GM12878 (cell line): ENCODE measurements at regions not wholly inside any gene's neighbourhood (a gene's known extent, or its start where the extent isn't known, plus 50 kb on each side); places are given as distances from the start of the nearest gene placed in this dataset.

Experiments used
- ATAC-seq: fragments of 200-7000 bp; cut with Tn5 transposase; 3 replicates; pipeline ENCODE4 v1.9.1; 2020; ENCODE audit warnings: mild to moderate bottlenecking, moderate library complexity
- BruUV-seq: library from RNA; stranded (reverse); fragments of 400-500 nt; replicated peaks from 2 replicates; lab custom pipeline; 2021; lab: Mats Ljungman, UMichigan
- CTCF ChIA-PET: fragments of 300-600 bp; sonication (Branson Sonifier 250); formaldehyde crosslinking; extraction: SDS; loops from one replicate; lab custom pipeline; 2021; ENCODE audit warnings: inconsistent platforms; lab: Yijun Ruan, JAX
- POLR2A ChIA-PET: fragments of 350-600 bp; formaldehyde crosslinking; extraction: SDS; loops from one replicate; lab custom pipeline; 2021; ENCODE audit warnings: inconsistent platforms; lab: Charles Lee
- RAD21 ChIA-PET: fragments of 300-600 bp; sonication (Branson Sonifier 250); formaldehyde crosslinking; loops from one replicate; lab custom pipeline; 2023; ENCODE audit warnings: antibody characterized with exemption; ENCODE audit not compliant: unreplicated experiment; lab: Charles Lee
- SMC1A ChIA-PET: fragments of 300-600 bp; sonication (Branson Sonifier 250); formaldehyde crosslinking; loops from one replicate; lab custom pipeline; 2023; ENCODE audit not compliant: unreplicated experiment, uncharacterized antibody; lab: Charles Lee
- DNase-seq: peaks from one replicate; pipeline ENCODE4 v3.0.0-alpha.2; 2011; ENCODE audit warnings: low read depth, low spot score
- FAIRE-seq: peaks from 3 replicates; lab custom pipeline; 2011; peaks lifted over from hg19 to GRCh38; lab: Jason Lieb, UNC
- H2AFZ ChIP-seq: 2 replicates; pipeline ENCODE4 v1.6.0; 2011; ENCODE audit warnings: low read depth, low read length, control low read depth; ENCODE audit not compliant: control insufficient read depth
- H3K27ac ChIP-seq: 2 replicates; pipeline ENCODE4 v1.5.1; 2011; ENCODE audit warnings: control low read depth; ENCODE audit not compliant: control insufficient read depth, insufficient read depth
- H3K27me3 ChIP-seq, 2 experiments: replicated peaks in 1 of 2; 2 replicates each; pipeline versions ENCODE4 v1.6.0 to v1.6.1; 2011; ENCODE audit warnings: low read length in 1 of 2; ENCODE audit not compliant: control insufficient read depth in 2 of 2, insufficient read depth in 2 of 2
- H3K36me3 ChIP-seq, 2 experiments: 2 replicates each; pipeline ENCODE4 v1.5.1; 2011; ENCODE audit warnings: low read length in 1 of 2; ENCODE audit not compliant: control insufficient read depth in 2 of 2, insufficient read depth in 2 of 2
- H3K4me1 ChIP-seq: 2 replicates; pipeline ENCODE4 v1.6.1; 2011; ENCODE audit warnings: mild to moderate bottlenecking, low read length, moderate library complexity, mixed read lengths; ENCODE audit not compliant: control insufficient read depth, insufficient read depth
- H3K4me2 ChIP-seq: 2 replicates; pipeline ENCODE4 v1.6.0; 2011; ENCODE audit warnings: control low read depth; ENCODE audit not compliant: control insufficient read depth, insufficient read depth
- H3K4me3 ChIP-seq: fragments of 200-600 bp; sonication (generic); 2 replicates; pipeline ENCODE4 v1.5.1; 2016
- H3K79me2 ChIP-seq: 2 replicates; pipeline ENCODE4 v1.6.0; 2011; ENCODE audit warnings: low read length; ENCODE audit not compliant: control insufficient read depth, insufficient read depth
- H3K9ac ChIP-seq: 2 replicates; pipeline ENCODE4 v1.8.0; 2011; ENCODE audit warnings: low read length, control low read depth, mixed read lengths; ENCODE audit not compliant: control insufficient read depth, insufficient read depth
- H3K9me3 ChIP-seq: replicated peaks from 3 replicates; pipeline ENCODE4 v1.5.1; 2011; ENCODE audit warnings: mild to moderate bottlenecking, low read length; ENCODE audit not compliant: control insufficient read depth, insufficient read depth
- H4K20me1 ChIP-seq: 2 replicates; pipeline ENCODE4 v1.6.0; 2011; ENCODE audit not compliant: control insufficient read depth, insufficient read depth
- CBX5 ChIP-seq: sonication (generic); IDR thresholded peaks from 2 replicates; pipeline ENCODE4 v1.6.1; 2016; ENCODE audit warnings: low read depth, moderate library complexity, mild to moderate bottlenecking, inconsistent platforms
- GABPA ChIP-seq: IDR thresholded peaks from 2 replicates; pipeline ENCODE4 v1.6.1; 2014; ENCODE audit warnings: antibody characterized with exemption, low read depth, mild to moderate bottlenecking, inconsistent platforms
- KDM1A ChIP-seq: fragments of 200-600 bp; sonication (generic); IDR thresholded peaks from 2 replicates; pipeline ENCODE4 v1.6.1; 2016; ENCODE audit warnings: borderline replicate concordance
- NFYB ChIP-seq: IDR thresholded peaks from 2 replicates; pipeline ENCODE4 v1.6.1; 2011; ENCODE audit warnings: low read depth, mild to moderate bottlenecking, low read length, improper control_type of control experiment, moderate library complexity; ENCODE audit not compliant: insufficient read depth
- SMARCA5 ChIP-seq: fragments of 450-650 bp; IDR thresholded peaks from 2 replicates; pipeline ENCODE4 v1.6.1; 2017; ENCODE audit warnings: mild to moderate bottlenecking
- SUZ12 ChIP-seq: fragments of 200-600 bp; sonication (generic); IDR thresholded peaks from one replicate; pipeline ENCODE4 v1.6.1; 2018; ENCODE audit warnings: antibody characterized with exemption, mild to moderate bottlenecking; ENCODE audit not compliant: unreplicated experiment
- ZNF274 ChIP-seq: IDR thresholded peaks from one replicate; pipeline ENCODE4 v1.8.0; 2011; ENCODE audit not compliant: insufficient read length, insufficient read depth
- WGBS: methylation state at CpG from one replicate; pipeline ENCODE4 v1.1.6; 2016; ENCODE audit warnings: low lambda C conversion rate; ENCODE audit not compliant: insufficient replicate concordance, insufficient coverage; ENCODE audit errors: missing lambda C conversion rate; 5-methylcytosine and 5-hydroxymethylcytosine counted together
- in situ Hi-C: fragments of 300-500 bp; cut with MboI; formaldehyde crosslinking; loops from 9 replicates; pipeline ENCODE4 v1.14.3; 2018; ENCODE audit warnings: mixed read lengths
- intact Hi-C: fragments of 100-400 bp; cut with micrococcal nuclease; formaldehyde crosslinking; loops from one replicate; pipeline ENCODE4 v1.14.2; 2022; ENCODE audit not compliant: unreplicated experiment

- peaks cover 1 to 9% of the 10 kb centered on the region in 2 experiments for H3K27me3 ChIP-seq
- intact Hi-C loops, result no loop called here
- no peaks in the 10 kb centered on the region for H3K9me3 ChIP-seq
- no peak; the same call in 2 of the 3 replicates for ATAC-seq
- H3K79me2 ChIP-seq, result no peaks in the 10 kb centered on the region
- no peak overlapping the region for H3K9ac ChIP-seq
- no peak overlapping the region for H3K4me2 ChIP-seq
- no peak for DNase-seq
- TF ChIP-seq NFYB, result no peak
- TF ChIP-seq KDM1A, result no peak
- no peak for TF ChIP-seq CBX5
- TF ChIP-seq, all 136 proteins: peak for 0
- BruUV-seq, result no TSS peak
- Histone ChIP-seq H3K36me3 (no peaks in the 10 kb centered on the region), H3K4me1 (no peaks in the 10 kb centered on the region), H4K20me1 (no peaks in the 10 kb centered on the region), H2AFZ (no peak overlapping the region), H3K4me3 (no peak overlapping the region), H3K27ac (no peak overlapping the region)
- 53% methylated on average over 11 of the region's 11 CpGs for WGBS
- ChIA-PET SMC1A (no interaction called here), RAD21 (no interaction called here), POLR2A (interaction anchor here (0.6 kb wide), 1 partner anchor 133 kb away, joined by 3 read pairs; no protein-coding TSS in a partner anchor), CTCF (no interaction called here)
- FAIRE-seq, result no peak
- in situ Hi-C loops, result loop anchor here (25.0 kb wide), 1 partner anchor 326 kb away; the partner anchor contains the start of gene RNF38
Measured at GRCh38 chr9:36738318-36738976, 165.8 kb downstream of the MELK start.

- BruUV-seq, result no TSS peak
- no peaks in the 10 kb centered on the region for H3K79me2 ChIP-seq
- 17% methylated on average over 47 of the region's 47 CpGs for WGBS
- ChIA-PET POLR2A (no interaction called here), CTCF (no interaction called here), SMC1A (interaction anchor here (0.6 kb wide), 1 partner anchor 504 kb away, joined by 4 read pairs; no protein-coding TSS in a partner anchor), RAD21 (no interaction called here)
- no peak overlapping the region for H3K27ac ChIP-seq
- H3K4me2 ChIP-seq, result no peak overlapping the region
- DNase-seq (no peak), ATAC-seq (peak; percentile 27; the same call in 2 of the 3 replicates), FAIRE-seq (no peak)
- peak; percentile 52 for TF ChIP-seq SUZ12
- TF ChIP-seq ZNF274, result no peak
- TF ChIP-seq GABPA, result no peak
- TF ChIP-seq SMARCA5, result no peak
- H3K9me3 ChIP-seq, result no peaks in the 10 kb centered on the region
- peaks cover 1 to 9% of the 10 kb centered on the region in 2 experiments for H3K27me3 ChIP-seq
- H4K20me1 ChIP-seq, result no peaks in the 10 kb centered on the region
- H2AFZ ChIP-seq, result no peak overlapping the region
- no peak overlapping the region for H3K4me3 ChIP-seq
- no peaks in the 10 kb centered on the region for H3K4me1 ChIP-seq
- no peak overlapping the region for H3K9ac ChIP-seq
- H3K36me3 ChIP-seq, result no peaks in the 10 kb centered on the region
- intact Hi-C loops, result no loop called here
- in situ Hi-C loops, result loop anchor here (25.0 kb wide), 1 partner anchor 327 kb away; the partner anchor contains the start of gene RNF38
Measured at GRCh38 chr9:36739373-36740116, 166.8 kb downstream of the MELK start.
